H1 (cell line): ENCODE measurements at regions not wholly inside any gene's neighbourhood (a gene's known extent, or its start where the extent isn't known, plus 50 kb on each side); places are given as distances from the start of the nearest gene placed in this dataset.
A peak's percentile ranks its signal among the peaks of the same experiment; 100 is the strongest.

Source experiments
- CTCF ChIA-PET: fragments of 300-600 bp; sonication (Branson Sonifier 250); formaldehyde crosslinking; loops from one replicate; lab custom pipeline; 2021; ENCODE audit not compliant: partially characterized antibody; lab: Charles Lee
- POLR2A ChIA-PET: fragments of 300-600 bp; sonication (Branson Sonifier 250); formaldehyde crosslinking; loops from one replicate; lab custom pipeline; 2021; ENCODE audit warnings: inconsistent platforms; ENCODE audit not compliant: partially characterized antibody; lab: Charles Lee
- DNase-seq, 2 experiments: peaks; one replicate each; pipeline versions ENCODE4 v3.0.0 to v3.0.0-alpha.2; 2010 to 2022; ENCODE audit warnings: low spot score in 2 of 2, low read depth in 1 of 2, mixed read lengths in 1 of 2
- FAIRE-seq: peaks from 2 replicates; lab custom pipeline; 2011; peaks lifted over from hg19 to GRCh38; lab: Jason Lieb, UNC
- H2AFZ ChIP-seq: 2 replicates; pipeline ENCODE4 v1.8.1; 2012; ENCODE audit warnings: low read length, inconsistent platforms
- H2AK5ac ChIP-seq: 2 replicates; pipeline ENCODE4 v1.6.1; 2013; ENCODE audit warnings: low read depth, low read length
- H2BK120ac ChIP-seq: replicated peaks from 2 replicates; pipeline ENCODE3; 2013; ENCODE audit warnings: low read depth, low read length, inconsistent platforms
- H2BK12ac ChIP-seq: 2 replicates; pipeline ENCODE4 v1.6.1; 2013; ENCODE audit warnings: low read depth, low read length
- H2BK15ac ChIP-seq: 2 replicates; pipeline ENCODE4 v1.6.1; 2013; ENCODE audit warnings: low read length
- H2BK20ac ChIP-seq: 2 replicates; pipeline ENCODE4 v1.6.1; 2013; ENCODE audit warnings: low read length
- H2BK5ac ChIP-seq: 2 replicates; pipeline ENCODE4 v1.6.1; 2013; ENCODE audit warnings: low read depth, low read length
- H3K14ac ChIP-seq: 2 replicates; pipeline ENCODE4 v1.6.1; 2013; ENCODE audit warnings: inconsistent platforms; ENCODE audit not compliant: insufficient read length
- H3K18ac ChIP-seq: 2 replicates; pipeline ENCODE4 v1.6.1; 2013; ENCODE audit warnings: low read length; ENCODE audit errors: extremely low read depth
- H3K23ac ChIP-seq: 2 replicates; pipeline ENCODE4 v1.6.1; 2013; ENCODE audit warnings: inconsistent platforms; ENCODE audit not compliant: insufficient read length
- H3K23me2 ChIP-seq: 2 replicates; pipeline ENCODE4 v1.6.1; 2013; ENCODE audit warnings: low read depth, low read length
- H3K27ac ChIP-seq: 2 replicates; pipeline ENCODE4 v1.6.1; 2011; ENCODE audit warnings: low read depth, low read length, inconsistent platforms
- H3K27me3 ChIP-seq, 4 experiments: replicated peaks in 1 of 4; 1 replicate in 1 of 4; 2 replicates in 3 of 4; pipeline versions ENCODE4 v1.6.1 to v1.8.1; 2011 to 2013; ENCODE audit warnings: low read length in 3 of 4, mild to moderate bottlenecking in 3 of 4, inconsistent platforms in 2 of 4, mixed read lengths in 2 of 4, moderate library complexity in 1 of 4; ENCODE audit not compliant: control insufficient read depth in 3 of 4, insufficient read depth in 3 of 4; ENCODE audit errors: extremely low read depth in 1 of 4
- H3K36me3 ChIP-seq, 4 experiments: 2 replicates each; pipeline versions ENCODE4 v1.6.1 to v1.8.1; 2011 to 2013; ENCODE audit warnings: mild to moderate bottlenecking in 4 of 4, low read length in 3 of 4, moderate library complexity in 2 of 4, control low read depth in 1 of 4, inconsistent platforms in 1 of 4; ENCODE audit not compliant: insufficient read depth in 4 of 4, control insufficient read depth in 2 of 4
- H3K4ac ChIP-seq: replicated peaks from 2 replicates; pipeline ENCODE3; 2013; ENCODE audit warnings: low read length, low read depth, mixed read lengths, inconsistent platforms; ENCODE audit not compliant: insufficient read length
- H3K4me1 ChIP-seq, 4 experiments: replicated peaks in 1 of 4; 1 replicate in 1 of 4; 2 replicates in 3 of 4; pipeline versions ENCODE4 v1.6.1 to v1.8.1; 2011 to 2013; ENCODE audit warnings: low read length in 3 of 4, inconsistent platforms in 2 of 4, mixed read lengths in 1 of 4; ENCODE audit not compliant: insufficient read depth in 4 of 4, control insufficient read depth in 3 of 4
- H3K4me2 ChIP-seq, 2 experiments: 2 replicates each; pipeline versions ENCODE4 v1.6.1 to v1.8.1; 2011 to 2013; ENCODE audit warnings: low read depth in 2 of 2, low read length in 2 of 2, control low read depth in 1 of 2, inconsistent platforms in 1 of 2, mild to moderate bottlenecking in 1 of 2; ENCODE audit not compliant: insufficient read depth in 1 of 2
- H3K4me3 ChIP-seq, 4 experiments: fragments of 200-600, 300-600 bp in 1 of 4; sonication (generic), shearing (Covaris generic), sonication (Bioruptor Twin) in 1 of 4; 2 replicates each; pipeline versions ENCODE4 v1.5.1 to v1.8.1; 2011 to 2016; ENCODE audit warnings: low read length in 4 of 4, low read depth in 3 of 4, control low read depth in 2 of 4, inconsistent platforms in 2 of 4, mild to moderate bottlenecking in 2 of 4, mixed read lengths in 1 of 4, moderate library complexity in 1 of 4; ENCODE audit not compliant: insufficient read depth in 2 of 4; ENCODE audit errors: extremely low read depth in 1 of 4
- H3K56ac ChIP-seq: replicated peaks from 2 replicates; pipeline ENCODE3; 2013; ENCODE audit warnings: low read depth, mild to moderate bottlenecking, mixed read lengths, low read length, inconsistent platforms; ENCODE audit not compliant: insufficient read length
- H3K79me1 ChIP-seq: 2 replicates; pipeline ENCODE4 v1.6.1; 2013; ENCODE audit warnings: low read depth, low read length, control low read depth
- H3K79me2 ChIP-seq, 2 experiments: 2 replicates each; pipeline versions ENCODE4 v1.6.1 to v1.8.1; 2012 to 2013; ENCODE audit warnings: low read length in 2 of 2, mild to moderate bottlenecking in 2 of 2, inconsistent platforms in 1 of 2; ENCODE audit not compliant: insufficient read depth in 2 of 2, control insufficient read depth in 1 of 2
- H3K9ac ChIP-seq, 4 experiments: replicated peaks in 1 of 4; 1 replicate in 1 of 4; 2 replicates in 3 of 4; pipeline versions ENCODE4 v1.6.1 to v1.8.1; 2011 to 2013; ENCODE audit warnings: low read depth in 3 of 4, low read length in 3 of 4, control low read depth in 2 of 4, mild to moderate bottlenecking in 2 of 4, moderate library complexity in 2 of 4, inconsistent platforms in 1 of 4; ENCODE audit errors: extremely low read depth in 1 of 4
- H3K9me3 ChIP-seq, 2 experiments: 2 replicates each; pipeline versions ENCODE4 v1.6.1 to v1.8.1; 2012 to 2013; ENCODE audit warnings: mild to moderate bottlenecking in 2 of 2, moderate library complexity in 2 of 2, control low read depth in 1 of 2, inconsistent platforms in 1 of 2, low read depth in 1 of 2, low read length in 1 of 2, mixed read lengths in 1 of 2; ENCODE audit not compliant: insufficient read depth in 2 of 2
- H4K20me1 ChIP-seq, 2 experiments: replicated peaks in 1 of 2; 2 replicates each; pipeline versions ENCODE3 to v1.8.1; 2011 to 2013; ENCODE audit warnings: inconsistent platforms in 2 of 2, low read length in 2 of 2, mild to moderate bottlenecking in 1 of 2; ENCODE audit not compliant: insufficient read depth in 2 of 2, control insufficient read depth in 1 of 2
- H4K5ac ChIP-seq: 2 replicates; pipeline ENCODE4 v1.6.1; 2013; ENCODE audit warnings: low read length, low read depth, mixed read lengths, inconsistent platforms; ENCODE audit not compliant: insufficient read length
- H4K8ac ChIP-seq: 2 replicates; pipeline ENCODE4 v1.8.0; 2013; ENCODE audit warnings: mild to moderate bottlenecking, moderate library complexity, low read length, inconsistent platforms; ENCODE audit not compliant: insufficient read depth; ENCODE audit errors: extremely low read depth
- H4K91ac ChIP-seq: replicated peaks from 2 replicates; pipeline ENCODE3; 2013; ENCODE audit warnings: low read length, mixed read lengths, inconsistent platforms; ENCODE audit not compliant: insufficient read length
- CTCF ChIP-seq, 3 experiments: IDR thresholded peaks; 1 replicate in 2 of 3; 2 replicates in 1 of 3; pipeline versions ENCODE4 v1.5.1 to v1.6.1; 2011; ENCODE audit warnings: low read length in 3 of 3, mild to moderate bottlenecking in 3 of 3, inconsistent platforms in 2 of 3, low read depth in 1 of 3, moderate library complexity in 1 of 3; ENCODE audit not compliant: insufficient read depth in 1 of 3; ENCODE audit errors: control extremely low read depth in 1 of 3
- JUN ChIP-seq: IDR thresholded peaks from 2 replicates; pipeline ENCODE4 v1.6.1; 2011; ENCODE audit warnings: low read depth, mild to moderate bottlenecking, improper control_type of control experiment, low read length
- RAD21 ChIP-seq, 2 experiments: IDR thresholded peaks in 1 of 2; conservative IDR thresholded peaks in 1 of 2; 2 replicates each; pipeline ENCODE4 v1.6.1; 2011; ENCODE audit warnings: low read depth in 2 of 2, low read length in 2 of 2, improper control_type of control experiment in 1 of 2, inconsistent platforms in 1 of 2, mild to moderate bottlenecking in 1 of 2, moderate library complexity in 1 of 2
- WGBS, 2 experiments: shearing (Covaris generic) in 1 of 2; methylation state at CpG; one replicate each; pipeline versions ENCODE4 v1.1.6 to v1.1.7; 2013 to 2015; ENCODE audit warnings: low lambda C conversion rate in 2 of 2, mixed read lengths in 2 of 2, inconsistent platforms in 1 of 2, low coverage in 1 of 2, missing lambda C conversion rate in 1 of 2; ENCODE audit not compliant: insufficient replicate concordance in 2 of 2, insufficient coverage in 1 of 2, insufficient read length in 1 of 2; ENCODE audit errors: extremely low coverage in 1 of 2, missing lambda C conversion rate in 1 of 2; 5-methylcytosine and 5-hydroxymethylcytosine counted together

- Histone ChIP-seq H3K9ac (no peak overlapping the region), H3K79me2 (no peaks in the 10 kb centered on the region), H2BK15ac (no peak overlapping the region), H3K23ac (no peak overlapping the region), H3K79me1 (no peaks in the 10 kb centered on the region), H4K20me1 (no peaks in the 10 kb centered on the region), H3K4me3 (no peak overlapping the region), H4K91ac (no peak overlapping the region), H2AK5ac (no peak overlapping the region), H3K56ac (no peak overlapping the region), H2BK12ac (no peak overlapping the region), H3K14ac (no peak overlapping the region), H3K27ac (no peak overlapping the region), H2BK5ac (no peak overlapping the region), H3K4me2 (no peak overlapping the region), H3K9me3 (no peaks in the 10 kb centered on the region), H2AFZ (0 out of 2 replicates have a peak overlapping the region, but pooled peaks have one; percentile 24), H3K4me1 (no peaks in the 10 kb centered on the region), H3K4ac (no peak overlapping the region), H4K8ac (no peak overlapping the region), H2BK20ac (no peak overlapping the region), H3K18ac (no peak overlapping the region), H3K36me3 (no peaks in the 10 kb centered on the region), H4K5ac (no peak overlapping the region), H3K27me3 (no peaks in the 10 kb centered on the region), H3K23me2 (no peaks in the 10 kb centered on the region), H2BK120ac (no peak overlapping the region)
- DNase-seq (peak in 1 of 2 experiments; percentile 46), FAIRE-seq (no peak)
- ChIA-PET CTCF (interaction anchor here (0.7 to 2.0 kb wide), 6 partner anchors 11 to 634 kb away, joined by 3 to 10 read pairs (median 4); no protein-coding TSS in a partner anchor), POLR2A (no interaction called here)
- no peak for TF ChIP-seq JUN
- TF ChIP-seq RAD21 (IDR thresholded peaks at IDR 0.05 in 1 of 2, conservative IDR thresholded peaks at IDR 0.05 in 1 of 2; ENCODE audit: low read depth in 2 of 2, low read length in 2 of 2), result peak; percentile 32 to 46; a peak in 3 of 4 replicates
- peak in 2 of 3 experiments; percentile 5 to 26; a peak in 1 of 4 replicates for TF ChIP-seq CTCF (IDR thresholded peaks at IDR 0.05; ENCODE audit: control extremely low read depth in 1 of 3, insufficient read depth in 1 of 3, low read depth in 1 of 3, low read length in 3 of 3)
- 54% methylated on average over 3 of the region's 3 CpGs; no CpG with 5 or more reads in 1 of the 2 experiments for WGBS, 2 experiments
Observed at GRCh38 chr22:34390400-34390799, 470.1 kb upstream of the LARGE1 start.
